Esophagus mucosa (tissue), 1 donor: ENCODE measurements at regions not wholly inside any gene's neighbourhood (a gene's known extent, or its start where the extent isn't known, plus 50 kb on each side); places are given as distances from the start of the nearest gene placed in this dataset.

Experiments
- ATAC-seq: fragments of 200-7000 bp; cut with Tn5 transposase; one replicate; pipeline ENCODE4 v1.9.1; 2020
- donor health status: DM: yes; HTN: yes; CAD: no.

DNA sequence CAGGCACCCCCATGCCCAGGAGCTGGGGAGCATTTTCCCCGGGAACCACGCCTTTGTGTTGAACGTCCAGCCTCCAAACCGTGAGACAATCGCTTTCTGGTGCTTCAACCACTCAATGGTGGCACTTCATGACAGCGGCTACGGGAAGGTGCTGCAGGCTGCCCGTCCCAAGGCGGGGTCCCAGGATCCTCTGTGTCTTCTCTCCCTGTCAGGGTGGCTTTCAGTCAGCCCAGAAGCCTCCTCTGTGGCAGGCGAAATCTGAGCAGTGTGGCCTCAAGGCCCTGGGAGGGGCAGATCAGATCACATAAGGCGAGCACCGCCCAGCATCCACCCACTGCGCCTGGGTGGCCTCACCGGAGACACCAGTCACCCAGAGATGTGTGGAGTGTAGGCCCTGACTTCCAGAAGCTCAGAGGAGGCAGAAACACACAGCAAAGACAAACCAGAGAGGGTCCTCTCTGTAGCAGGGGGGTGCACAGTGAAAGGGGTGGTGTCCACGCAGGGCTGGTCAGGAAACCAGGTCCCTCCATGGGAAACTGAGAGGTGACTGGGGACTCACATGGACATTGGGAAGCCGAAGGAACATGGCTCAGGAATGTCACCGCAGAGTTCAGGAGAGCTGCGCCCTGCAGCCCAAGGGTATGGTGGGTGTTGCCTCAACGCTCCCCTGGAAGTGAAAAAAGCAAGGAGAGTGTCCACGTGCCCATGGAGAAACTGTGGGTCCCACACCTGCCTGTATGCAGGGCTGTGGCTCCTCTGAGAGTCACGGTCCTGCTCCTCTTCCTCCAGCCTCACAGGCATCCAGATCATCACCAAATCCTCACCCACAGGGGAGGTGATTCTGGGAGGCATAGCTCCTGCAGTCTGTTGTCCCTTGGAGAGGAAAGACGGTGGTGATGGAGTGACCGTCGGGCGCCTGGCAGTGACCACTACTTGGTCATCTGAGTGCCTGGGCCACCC, 1420.7 kb downstream of the TBC1D22A start:
- ATAC-seq, result no peak

DNA sequence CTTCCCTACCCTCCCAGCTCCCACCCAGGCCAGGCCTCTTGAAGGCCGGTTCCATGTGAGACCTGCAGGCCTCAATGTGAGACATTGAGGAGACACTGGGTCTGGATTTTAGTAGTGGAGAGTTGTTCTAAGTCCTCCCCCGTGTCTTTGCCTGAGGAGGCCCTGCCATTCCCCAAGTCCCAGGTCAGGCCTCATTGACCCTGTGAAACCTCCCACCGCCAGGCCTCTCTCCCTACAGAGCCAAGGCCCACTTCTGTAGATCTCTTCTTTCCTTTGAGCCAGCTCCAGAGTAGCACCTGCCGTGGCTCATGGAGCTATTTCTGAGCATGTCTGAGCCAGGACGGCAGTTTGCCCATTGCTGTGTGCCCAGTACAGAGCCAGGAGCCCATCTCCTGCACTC, 1419.6 kb downstream of the TBC1D22A start:
- no peak for ATAC-seq

DNA sequence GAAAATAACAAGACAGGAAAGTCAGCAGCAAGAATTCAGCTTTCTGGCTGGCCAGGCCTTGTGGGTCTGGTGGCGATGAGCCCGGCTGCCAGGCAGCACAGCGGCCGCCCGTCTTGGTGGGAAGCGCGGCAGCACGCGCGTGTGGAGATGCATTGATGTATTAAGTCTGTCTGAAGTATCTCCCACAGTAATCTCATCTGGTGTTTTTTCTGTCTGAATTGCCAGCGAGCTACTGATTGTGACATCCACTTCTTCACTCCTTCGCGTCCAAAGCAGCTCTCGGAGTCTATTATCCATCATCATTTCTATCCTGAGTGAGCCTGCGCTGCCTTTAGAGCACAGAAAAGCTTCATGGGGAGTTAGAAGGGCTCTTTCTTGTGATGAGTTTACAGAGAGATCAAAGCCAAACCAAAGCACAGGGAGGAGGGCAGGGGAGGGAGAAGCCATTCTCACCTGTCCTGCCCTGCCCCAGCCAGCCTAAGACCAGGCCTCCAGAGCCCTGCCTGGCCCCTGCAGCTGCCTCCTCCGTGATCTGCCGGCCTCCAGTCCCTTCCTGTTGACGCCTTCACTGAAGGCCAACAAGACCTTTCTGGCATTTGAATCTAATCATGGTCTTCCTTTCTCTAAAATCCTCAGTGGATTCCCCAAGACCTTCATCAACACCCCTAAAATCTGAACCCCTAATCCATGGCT, 1419.0 kb downstream of the TBC1D22A start:
- ATAC-seq, result no peak

DNA sequence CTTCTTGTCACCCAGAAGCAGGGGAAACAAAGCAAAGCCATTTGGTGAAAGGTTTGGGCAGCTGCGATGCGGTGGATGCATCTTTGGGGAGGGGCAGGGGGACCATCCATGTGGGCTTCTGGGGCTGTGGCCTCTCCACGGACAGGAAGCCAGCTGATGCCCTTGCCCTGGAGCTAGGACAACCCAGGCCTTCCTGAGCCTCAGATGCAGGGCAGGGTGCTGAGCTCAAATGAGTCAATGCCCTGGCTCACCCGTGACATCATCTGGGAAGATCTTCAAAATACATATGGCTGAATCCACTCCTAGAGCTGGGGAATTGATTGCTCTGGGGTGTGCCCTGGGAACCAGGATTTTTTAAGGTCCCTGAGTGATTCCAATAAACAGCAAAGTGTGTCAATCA, 1418.2 kb downstream of the TBC1D22A start:
- no peak for ATAC-seq

DNA sequence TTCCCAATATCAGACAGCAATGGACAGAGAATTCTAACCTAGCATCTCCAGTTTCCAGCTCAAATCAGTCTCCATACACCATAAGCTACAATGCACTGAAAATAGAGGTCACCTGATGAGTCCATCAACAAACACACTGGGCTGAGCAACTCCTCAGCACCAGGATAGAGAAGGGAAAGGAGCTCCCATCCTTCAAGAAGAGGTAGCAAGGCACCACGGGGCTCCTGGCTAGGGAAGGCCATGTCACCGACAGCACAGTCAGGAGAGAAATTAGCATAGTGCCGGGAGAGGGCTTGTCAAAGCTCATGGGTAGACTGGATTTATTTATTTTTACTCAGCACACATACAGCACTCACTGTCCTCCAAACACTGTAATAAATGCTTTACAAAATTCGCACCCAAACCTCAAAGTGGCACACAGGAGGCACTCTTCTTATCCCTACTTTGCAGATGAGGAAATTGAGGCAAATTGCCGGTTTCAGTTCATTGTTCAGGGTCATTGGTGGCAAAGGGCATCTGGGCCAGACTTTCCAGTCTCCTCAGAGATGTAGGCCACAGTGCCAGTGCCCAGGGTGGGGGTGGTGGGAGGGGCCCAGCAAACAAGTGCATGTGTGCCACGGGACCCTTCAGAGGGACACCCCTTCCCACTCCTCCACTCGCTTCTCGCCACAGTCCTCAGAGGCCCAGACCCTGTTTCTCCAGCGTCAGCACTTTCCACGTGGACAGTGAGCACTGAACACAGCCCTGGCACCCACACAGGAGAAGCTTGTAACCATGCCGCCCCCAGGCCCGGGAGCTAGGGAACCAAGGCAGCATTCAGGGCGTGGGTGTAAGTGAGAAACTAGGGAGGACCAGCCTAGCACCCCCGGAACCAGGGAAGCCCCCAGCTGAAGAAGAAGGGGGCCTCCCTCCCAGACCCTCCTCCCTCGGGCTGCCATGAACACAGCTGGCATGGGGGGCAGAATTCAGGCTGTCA, 1417.4 kb downstream of the TBC1D22A start:
- no peak for ATAC-seq

DNA sequence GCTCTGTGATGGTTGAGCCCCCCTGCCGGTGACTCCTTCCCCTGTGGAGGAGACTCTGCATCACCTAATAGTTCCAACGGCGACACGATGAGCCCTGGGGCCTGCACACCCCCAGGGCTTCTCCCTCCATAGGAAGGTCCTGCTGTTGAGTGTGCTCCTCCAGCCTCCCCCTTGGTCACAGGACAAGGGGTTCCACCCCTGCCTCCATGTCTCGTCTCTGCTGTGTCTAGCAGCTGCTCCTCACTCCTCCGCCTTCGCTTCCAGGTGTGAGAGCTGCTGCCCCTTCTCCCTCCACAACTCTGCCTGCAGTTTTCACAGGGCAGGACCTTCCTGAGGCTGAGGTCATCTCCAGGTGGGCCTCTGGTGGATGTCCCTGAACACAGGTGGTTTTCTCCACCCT, 1416.1 kb downstream of the TBC1D22A start:
- ATAC-seq, result no peak

DNA sequence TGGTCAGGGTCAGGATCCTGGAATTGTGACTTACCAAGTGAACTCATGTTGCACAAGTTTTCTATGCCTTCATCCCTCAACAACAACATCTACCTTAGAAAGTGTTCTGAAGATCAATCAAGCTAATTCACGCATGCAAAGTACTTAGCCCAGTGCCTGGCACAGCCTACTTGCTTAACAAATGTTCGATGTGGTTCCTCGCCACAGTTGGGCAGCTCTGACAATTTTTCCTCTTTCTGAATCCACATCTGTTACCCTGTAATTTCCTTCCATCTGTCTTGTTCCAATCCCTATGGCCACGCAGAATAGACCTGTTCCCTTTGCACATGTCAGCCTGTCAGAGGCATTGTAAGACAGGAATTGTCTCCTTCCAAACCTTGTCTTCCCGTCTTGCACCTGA, 1415.2 kb downstream of the TBC1D22A start:
- no peak for ATAC-seq

DNA sequence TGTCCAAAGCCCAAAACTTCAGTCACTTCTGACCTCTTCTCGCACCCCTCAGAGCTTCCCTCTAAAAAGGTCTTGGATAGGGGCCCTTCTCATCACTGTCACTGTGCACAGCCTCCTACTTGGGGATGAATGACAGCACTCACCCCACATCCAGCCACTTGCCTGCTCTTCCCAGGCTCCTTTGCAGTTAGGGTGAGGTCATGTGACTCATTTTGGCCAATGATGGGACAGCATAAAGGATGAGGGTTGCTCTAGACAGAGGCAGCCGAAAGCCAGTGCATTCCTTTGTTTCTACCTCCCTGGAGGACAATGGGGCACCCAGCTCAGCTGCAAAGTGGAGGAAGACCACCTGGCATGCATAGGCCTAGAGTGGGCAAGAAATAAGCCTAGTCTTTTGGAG, 1413.3 kb downstream of the TBC1D22A start:
- no peak for ATAC-seq

DNA sequence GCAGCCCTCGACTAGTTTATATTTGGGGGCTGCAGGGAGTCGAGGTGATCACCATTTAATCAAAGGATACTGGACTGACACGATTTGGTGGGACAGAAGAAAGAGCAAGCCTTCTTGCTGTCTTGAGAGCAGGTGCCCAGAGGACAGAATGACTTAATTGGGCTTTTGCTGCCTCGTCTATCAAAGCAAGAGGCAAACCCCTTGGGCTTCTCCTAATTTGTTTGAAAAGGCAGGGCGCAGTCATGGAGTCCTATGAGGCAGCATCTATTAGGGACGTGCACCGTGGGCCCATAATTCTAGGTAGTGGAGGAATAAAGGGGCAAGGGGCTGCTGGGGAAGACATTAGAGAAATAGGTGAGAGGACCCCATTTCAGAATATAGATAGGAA, 1411.3 kb downstream of the TBC1D22A start:
- ATAC-seq, result no peak

DNA sequence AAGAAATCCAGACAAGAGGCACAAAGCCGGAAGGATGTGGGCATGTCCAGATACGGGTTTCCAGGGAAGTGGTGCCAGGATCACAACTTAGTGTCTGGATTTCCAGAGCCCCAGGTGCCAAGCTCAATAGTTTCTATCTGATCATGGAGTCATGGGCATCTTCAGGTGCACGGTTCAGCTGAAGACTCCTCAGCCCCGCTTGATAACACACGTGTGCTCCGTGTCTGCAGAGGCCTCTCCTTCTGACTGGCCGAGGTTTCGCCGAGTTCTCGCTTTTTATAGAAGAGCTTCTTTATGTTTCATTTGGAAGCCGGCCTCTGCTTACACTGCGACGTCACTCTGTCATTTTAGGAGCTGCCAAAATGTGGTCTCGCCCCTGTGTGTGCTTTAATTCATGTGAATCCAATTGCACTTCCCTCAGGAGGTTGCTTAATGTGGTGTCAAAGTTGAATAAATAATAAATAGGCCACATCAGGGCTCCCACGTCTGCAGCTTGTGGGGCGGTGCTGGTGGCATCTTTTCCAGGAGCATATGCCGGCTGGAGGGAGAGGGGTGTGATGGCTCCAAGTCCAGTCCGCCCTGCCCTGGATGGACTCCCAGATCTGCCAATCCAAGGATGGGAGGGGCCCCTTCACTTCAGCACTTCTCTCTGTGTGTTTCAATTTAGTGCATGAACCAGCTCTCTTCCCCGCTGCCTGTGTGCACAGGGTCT, 1410.8 kb downstream of the TBC1D22A start:
- no peak for ATAC-seq

DNA sequence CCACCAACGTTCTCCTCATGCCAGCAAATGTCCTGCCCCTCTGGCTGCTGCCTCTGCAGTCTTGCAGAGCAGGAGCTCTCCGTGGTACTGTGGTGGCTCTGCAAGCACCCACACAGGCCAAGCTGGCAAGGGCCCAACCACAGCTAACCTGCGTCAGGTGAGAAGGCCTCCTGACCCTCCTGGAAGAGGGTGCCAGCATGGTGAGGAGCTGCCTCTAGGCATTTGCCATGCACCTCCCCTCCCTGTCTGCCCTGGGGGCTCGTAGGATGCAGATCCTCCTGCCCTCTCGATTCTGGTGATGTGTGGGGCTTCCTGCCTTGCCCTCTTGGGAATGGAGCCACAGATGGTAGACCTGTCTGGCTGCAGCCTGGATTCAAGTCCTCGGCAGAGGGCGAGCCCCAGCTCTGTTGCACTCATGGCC, 1408.8 kb downstream of the TBC1D22A start:
- no peak for ATAC-seq

DNA sequence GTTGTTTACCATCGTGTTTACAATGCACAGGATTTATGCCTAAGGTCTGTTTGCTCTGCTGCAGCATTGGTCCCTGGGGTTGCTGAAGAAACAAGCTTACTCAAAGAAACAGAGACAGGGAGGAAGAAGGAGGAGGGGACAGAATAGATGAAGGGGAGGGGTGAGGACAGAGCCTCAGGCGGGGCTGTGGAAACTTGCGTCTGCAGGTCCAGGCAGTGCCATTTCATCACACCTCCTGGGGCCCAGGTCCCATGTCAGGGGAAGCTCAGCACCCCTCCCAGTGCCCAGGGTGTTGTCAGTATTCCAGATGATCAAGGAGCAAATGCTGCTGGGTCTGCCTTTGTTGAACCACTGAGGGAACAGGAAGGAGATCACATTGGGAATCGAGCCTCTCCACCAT, 1406.8 kb downstream of the TBC1D22A start:
- ATAC-seq, result no peak

DNA sequence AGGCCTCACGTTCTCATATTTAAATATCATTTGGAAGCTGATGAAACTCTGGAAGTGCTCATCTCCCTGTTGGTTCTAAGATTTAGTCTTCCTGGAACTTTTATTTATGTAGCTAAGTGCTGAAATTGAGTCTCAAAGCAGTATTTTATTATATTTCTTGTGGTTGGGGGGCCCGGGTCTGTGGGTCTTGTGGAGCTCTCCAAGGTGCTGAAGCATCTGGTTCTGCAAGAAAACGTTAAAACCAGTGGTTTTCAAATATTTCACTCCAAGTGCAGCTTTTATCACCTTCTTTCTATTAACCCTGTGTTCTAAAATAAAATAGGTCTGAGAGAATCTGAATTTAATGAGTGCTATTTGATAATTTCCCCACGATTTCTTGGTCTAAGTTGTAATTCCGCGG, 1404.8 kb downstream of the TBC1D22A start:
- ATAC-seq, result no peak

DNA sequence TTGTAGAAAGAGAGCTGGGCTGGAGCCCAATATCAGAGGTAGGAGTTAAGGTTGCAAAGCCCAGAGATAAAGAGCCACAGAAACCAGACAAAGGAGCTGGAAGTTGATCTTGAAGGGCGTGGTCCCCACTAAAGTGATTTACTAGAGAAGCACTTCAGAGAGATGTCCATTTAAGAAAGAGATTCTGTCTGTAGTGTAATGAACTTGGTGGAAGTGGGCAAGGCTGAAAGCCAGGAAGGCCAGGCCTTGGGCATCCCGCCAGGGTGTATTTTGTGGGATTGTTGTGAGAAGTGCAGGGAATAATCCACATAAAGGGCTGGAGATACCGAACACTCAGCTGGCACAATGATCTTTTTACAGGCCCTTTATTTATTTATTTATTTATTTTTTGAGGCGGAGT, 1398.8 kb downstream of the TBC1D22A start:
- ATAC-seq, result no peak

DNA sequence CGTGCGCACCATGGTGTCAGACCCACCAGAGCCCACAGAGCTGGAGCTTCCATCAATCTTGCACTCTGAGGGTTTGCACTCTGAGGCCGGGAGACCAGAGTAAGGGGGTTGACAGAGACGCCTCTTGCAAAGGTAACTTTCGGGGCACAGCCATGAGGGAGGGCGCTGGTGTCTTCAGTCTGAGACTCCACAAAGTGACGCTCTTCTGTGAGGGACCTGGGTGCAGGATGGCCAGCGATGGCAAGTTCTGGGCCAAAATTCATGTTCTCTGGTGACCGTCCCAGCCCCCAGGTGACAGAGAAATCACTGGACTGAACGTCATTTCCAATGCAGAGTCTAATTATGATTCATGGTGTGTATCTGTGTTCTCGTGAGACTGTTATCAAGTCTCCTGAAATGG, 1395.2 kb downstream of the TBC1D22A start:
- ATAC-seq, result no peak

DNA sequence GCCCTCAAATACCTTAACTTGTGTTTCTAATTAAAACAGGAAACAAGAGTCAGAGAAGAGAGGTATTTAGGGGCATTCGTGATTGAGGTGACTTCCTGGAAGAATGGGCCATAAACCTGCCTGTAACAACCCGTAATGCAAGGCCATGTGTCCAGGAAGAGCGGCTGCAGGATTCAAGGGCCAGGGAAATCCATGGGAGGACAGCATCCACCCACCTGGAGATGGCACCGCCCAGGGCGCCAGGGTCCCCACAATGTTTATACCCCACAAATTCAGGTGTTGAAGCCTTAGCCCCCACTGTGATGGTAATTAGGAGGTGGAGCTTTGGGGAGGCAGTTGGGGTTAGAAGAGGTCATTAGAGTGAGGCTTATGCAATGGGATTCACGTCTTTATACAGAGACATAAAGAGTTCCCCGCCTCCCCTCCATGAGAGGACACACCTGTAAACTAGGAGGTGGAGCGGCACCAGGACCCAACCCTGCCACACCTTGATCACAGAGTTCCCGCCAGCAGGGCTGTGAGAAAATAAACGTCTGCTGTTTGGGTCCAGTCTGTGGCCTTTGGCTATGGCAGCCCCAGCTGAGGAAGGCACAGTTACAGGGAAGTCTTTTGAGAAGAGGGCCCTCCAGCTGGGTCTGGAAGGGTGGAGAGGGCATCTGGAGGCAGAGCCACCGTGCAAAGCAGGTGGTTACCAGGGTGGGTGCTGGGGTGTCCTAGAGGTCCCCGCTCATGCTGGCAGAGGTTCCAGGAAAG, 1394.3 kb downstream of the TBC1D22A start:
- no peak for ATAC-seq

DNA sequence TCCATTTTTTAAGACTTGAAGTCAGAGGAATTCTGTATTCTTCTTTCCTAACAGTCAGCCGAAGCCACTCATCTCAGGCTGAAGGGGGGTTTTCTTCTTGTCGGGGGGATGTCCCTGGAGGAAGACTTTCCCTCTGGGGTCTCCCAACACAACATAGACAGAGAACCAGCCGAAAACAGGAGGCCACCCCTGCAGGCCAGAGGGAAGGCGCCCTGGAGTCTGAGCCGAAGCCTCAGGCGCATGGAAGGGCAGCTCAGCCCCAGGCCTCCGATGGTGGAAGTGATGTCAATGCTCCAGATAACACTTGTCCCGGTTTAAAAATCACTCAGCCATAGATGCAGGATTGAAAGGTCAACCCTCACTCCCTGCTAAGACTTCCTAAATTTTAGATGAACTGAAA, 1393.0 kb downstream of the TBC1D22A start:
- no peak for ATAC-seq

DNA sequence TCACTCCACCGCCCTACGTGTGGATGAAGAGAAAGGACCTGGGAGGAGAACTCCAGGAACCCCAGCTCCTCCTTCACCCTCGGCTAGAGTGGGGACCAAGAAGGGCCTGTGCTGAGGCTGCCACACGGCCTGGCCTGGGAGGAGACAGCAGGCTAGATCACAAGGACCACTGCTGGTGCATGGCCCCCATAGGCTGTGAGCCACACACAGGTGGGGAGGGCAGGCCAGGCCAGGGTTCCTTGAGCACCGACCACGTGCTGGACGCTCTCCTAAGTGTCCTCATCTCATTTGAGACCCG, 1392.4 kb downstream of the TBC1D22A start:
- no peak for ATAC-seq

DNA sequence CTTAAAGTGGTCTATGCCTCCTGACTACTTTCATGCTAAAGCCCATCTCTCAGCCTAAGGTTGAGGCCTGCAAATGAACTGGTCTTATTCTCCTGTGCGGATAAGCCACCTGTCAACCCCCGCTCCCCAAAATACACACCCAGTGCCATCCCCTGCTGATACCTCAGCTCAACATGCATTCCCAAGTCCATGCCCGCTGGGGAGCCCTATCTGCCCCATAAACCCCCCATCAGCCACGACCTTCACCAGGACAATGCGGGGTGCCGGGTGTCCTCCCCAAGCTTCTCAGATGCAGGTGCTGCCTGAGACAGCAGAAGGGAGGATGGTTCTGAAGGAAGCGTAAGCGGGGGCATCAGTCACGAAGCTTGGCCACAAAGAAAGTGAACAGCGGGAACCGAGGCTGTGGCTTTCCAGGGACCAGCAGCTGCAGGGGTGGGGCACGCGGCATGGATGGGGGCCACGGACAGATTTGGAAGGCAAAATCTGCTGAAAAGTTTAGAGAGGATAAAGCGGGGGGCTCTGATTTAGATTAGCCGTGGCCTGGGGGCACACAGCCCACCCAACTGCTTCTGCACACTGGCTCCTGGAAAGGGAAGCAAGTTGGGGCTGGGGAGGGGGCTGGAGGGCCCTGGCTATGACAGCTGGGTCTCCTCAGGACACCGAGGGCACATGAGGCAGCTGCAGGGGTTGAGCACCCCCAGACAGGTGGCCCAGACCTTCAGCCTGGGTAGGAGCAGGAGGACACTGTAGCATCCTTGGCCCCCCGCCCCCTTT, 1391.9 kb downstream of the TBC1D22A start:
- ATAC-seq, result no peak

DNA sequence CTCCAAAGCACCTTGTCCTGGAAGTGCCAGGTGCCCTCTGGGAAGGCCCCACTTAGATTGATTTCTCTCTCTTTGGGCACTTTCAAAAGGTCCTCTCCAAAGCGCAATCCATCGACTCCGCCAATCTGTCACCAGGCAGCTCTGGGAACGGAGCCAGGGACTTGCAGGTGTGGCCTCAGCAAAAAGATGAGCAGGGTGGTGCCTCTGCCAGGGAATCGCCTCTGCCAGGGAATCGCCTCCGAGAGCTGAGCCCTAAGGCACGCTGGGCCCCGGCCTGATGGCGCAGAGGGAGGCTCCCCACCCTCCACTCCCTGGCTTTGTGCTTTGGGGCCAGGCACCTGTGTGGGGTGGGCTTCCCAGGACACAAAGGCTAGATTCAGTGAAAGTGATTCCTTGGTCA, 1391.3 kb downstream of the TBC1D22A start:
- no peak for ATAC-seq

DNA sequence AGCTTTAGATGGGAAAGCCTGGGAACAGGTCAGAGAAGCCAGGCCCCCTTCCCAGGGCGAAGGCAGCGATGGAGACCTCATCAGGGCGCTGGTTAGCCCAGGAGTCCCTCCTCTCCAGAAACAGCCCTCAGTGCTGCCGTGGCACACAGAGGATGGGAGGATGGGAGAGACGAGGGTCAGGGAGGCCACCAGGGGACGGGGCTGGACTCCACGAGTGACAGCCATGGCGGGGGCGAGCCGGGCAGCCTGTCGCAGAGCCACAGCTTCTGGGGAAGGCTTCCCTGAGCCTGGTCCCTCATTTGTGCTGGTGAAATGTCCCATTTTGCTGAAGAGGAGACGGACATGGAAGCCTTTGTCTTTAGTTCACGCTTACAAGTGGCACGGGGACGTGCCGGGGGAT, 1390.5 kb downstream of the TBC1D22A start:
- ATAC-seq, result no peak
